ENCODE measurements at regions not wholly inside any gene's neighbourhood (a gene's known extent, or its start where the extent isn't known, plus 50 kb on each side); places are given as distances from the start of the nearest gene placed in this dataset.

- Histone ChIP-seq H3K4me1 (ENCODE audit: insufficient read depth, low read length) (no peaks in the 10 kb centered on the region), H3K4me3 (ENCODE audit: low read length) (no peak overlapping the region), H3K9ac (ENCODE audit: low read length) (no peak overlapping the region), H3F3A (ENCODE audit: low read length, unreplicated experiment) (no peaks in the 10 kb centered on the region), H4K20me1 (ENCODE audit: low read length) (no peaks in the 10 kb centered on the region), H3K36me3 (ENCODE audit: low read depth, low read length) (no peaks in the 10 kb centered on the region), H3K79me2 (ENCODE audit: low read length) (no peaks in the 10 kb centered on the region), H3K9me3 (ENCODE audit: low read length) (no peaks in the 10 kb centered on the region), H3K27ac (ENCODE audit: low read length) (no peak overlapping the region), H3K4me2 (ENCODE audit: low read length) (no peak overlapping the region), H2AFZ (ENCODE audit: low read length) (no peak overlapping the region), H3K9me2 (replicated peaks; ENCODE audit: low read length) (no peaks in the 10 kb centered on the region), H3K27me3 (ENCODE audit: low read length) (no peaks in the 10 kb centered on the region)
- DNase-seq: no peak
- no peak for TF ChIP-seq EZH2phosphoT487 (IDR thresholded peaks at IDR 0.05; ENCODE audit: borderline replicate concordance, low read length)
- TF ChIP-seq EZH2 (IDR thresholded peaks at IDR 0.05; ENCODE audit: low read length, unreplicated experiment): no peak
- TF ChIP-seq, protein P1, sequence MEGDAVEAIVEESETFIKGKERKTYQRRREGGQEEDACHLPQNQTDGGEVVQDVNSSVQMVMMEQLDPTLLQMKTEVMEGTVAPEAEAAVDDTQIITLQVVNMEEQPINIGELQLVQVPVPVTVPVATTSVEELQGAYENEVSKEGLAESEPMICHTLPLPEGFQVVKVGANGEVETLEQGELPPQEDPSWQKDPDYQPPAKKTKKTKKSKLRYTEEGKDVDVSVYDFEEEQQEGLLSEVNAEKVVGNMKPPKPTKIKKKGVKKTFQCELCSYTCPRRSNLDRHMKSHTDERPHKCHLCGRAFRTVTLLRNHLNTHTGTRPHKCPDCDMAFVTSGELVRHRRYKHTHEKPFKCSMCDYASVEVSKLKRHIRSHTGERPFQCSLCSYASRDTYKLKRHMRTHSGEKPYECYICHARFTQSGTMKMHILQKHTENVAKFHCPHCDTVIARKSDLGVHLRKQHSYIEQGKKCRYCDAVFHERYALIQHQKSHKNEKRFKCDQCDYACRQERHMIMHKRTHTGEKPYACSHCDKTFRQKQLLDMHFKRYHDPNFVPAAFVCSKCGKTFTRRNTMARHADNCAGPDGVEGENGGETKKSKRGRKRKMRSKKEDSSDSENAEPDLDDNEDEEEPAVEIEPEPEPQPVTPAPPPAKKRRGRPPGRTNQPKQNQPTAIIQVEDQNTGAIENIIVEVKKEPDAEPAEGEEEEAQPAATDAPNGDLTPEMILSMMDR (conservative IDR thresholded peaks at IDR 0.05; ENCODE audit: low read depth, low read length): no peak
- ATAC-seq: no peak
- no TSS peak for BruUV-seq (replicated peaks)
- ChIA-PET CTCF (no interaction called here), POLR2A (ENCODE audit: unreplicated experiment) (no interaction called here)
- intact Hi-C loops (cut with micrococcal nuclease): no loop called here
Observed at GRCh38 chr10:128851726-128852125, 615.3 kb upstream of the MGMT start.

GRCh38 chr10:128852449-128852848 is 614.6 kb upstream of the MGMT start:
- no peak for ATAC-seq
- TF ChIP-seq EZH2 (IDR thresholded peaks at IDR 0.05; ENCODE audit: low read length, unreplicated experiment) (no peak), EZH2phosphoT487 (IDR thresholded peaks at IDR 0.05; ENCODE audit: borderline replicate concordance, low read length) (no peak)
- TF ChIP-seq, protein P1 (conservative IDR thresholded peaks at IDR 0.05; ENCODE audit: low read depth, low read length): no peak
- CTCF ChIA-PET: no interaction called here

DNA sequence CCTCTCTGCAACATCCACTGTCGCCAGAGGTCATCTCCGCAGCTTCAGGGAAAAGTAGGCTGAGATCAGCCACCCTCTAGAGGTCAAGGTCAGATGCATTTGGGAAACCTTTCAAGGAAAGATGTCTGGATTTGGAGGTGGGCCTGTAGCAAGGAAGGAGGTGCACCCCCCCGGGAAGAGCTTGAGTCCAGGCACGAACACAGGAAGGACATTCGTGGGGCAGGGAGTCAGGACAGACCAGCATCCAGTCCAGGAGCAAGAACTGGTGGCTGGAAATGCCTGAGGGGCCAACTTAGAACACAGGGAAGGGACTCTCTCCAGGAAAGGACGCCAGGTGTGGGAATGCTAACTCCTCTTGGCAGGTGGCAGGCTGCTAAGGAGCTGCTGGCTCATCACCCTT is 614.1 kb upstream of the MGMT start:
- H3K9ac ChIP-seq (ENCODE audit: low read length): no peak overlapping the region
- intact Hi-C loops (cut with micrococcal nuclease): no loop called here
- no peak overlapping the region for H2AFZ ChIP-seq (ENCODE audit: low read length)
- no peaks in the 10 kb centered on the region for H3K27me3 ChIP-seq (ENCODE audit: low read length)
- BruUV-seq (replicated peaks): no TSS peak
- H3F3A ChIP-seq (ENCODE audit: low read length, unreplicated experiment): no peaks in the 10 kb centered on the region
- CTCF ChIA-PET: no interaction called here
- H3K79me2 ChIP-seq (ENCODE audit: low read length): no peaks in the 10 kb centered on the region
- H3K4me2 ChIP-seq (ENCODE audit: low read length): no peak overlapping the region
- no peaks in the 10 kb centered on the region for H4K20me1 ChIP-seq (ENCODE audit: low read length)
- H3K36me3 ChIP-seq (ENCODE audit: low read depth, low read length): no peaks in the 10 kb centered on the region
- DNase-seq (no peak), ATAC-seq (no peak)
- POLR2A ChIA-PET (ENCODE audit: unreplicated experiment): no interaction called here
- TF ChIP-seq EZH2phosphoT487 (IDR thresholded peaks at IDR 0.05; ENCODE audit: borderline replicate concordance, low read length): no peak
- TF ChIP-seq, protein P1 (conservative IDR thresholded peaks at IDR 0.05; ENCODE audit: low read depth, low read length): no peak
- no peak for TF ChIP-seq EZH2 (IDR thresholded peaks at IDR 0.05; ENCODE audit: low read length, unreplicated experiment)
- H3K4me1 ChIP-seq (ENCODE audit: insufficient read depth, low read length): no peaks in the 10 kb centered on the region
- no peak overlapping the region for H3K27ac ChIP-seq (ENCODE audit: low read length)
- H3K9me3 ChIP-seq (ENCODE audit: low read length): no peaks in the 10 kb centered on the region
- H3K9me2 ChIP-seq (replicated peaks; ENCODE audit: low read length): no peaks in the 10 kb centered on the region
- H3K4me3 ChIP-seq (ENCODE audit: low read length): no peak overlapping the region

More at GRCh38 chr10:128852449-128852848, 614.6 kb upstream of the MGMT start:
- Histone ChIP-seq H2AFZ (ENCODE audit: low read length) (no peak overlapping the region), H3K4me3 (ENCODE audit: low read length) (no peak overlapping the region), H4K20me1 (ENCODE audit: low read length) (no peaks in the 10 kb centered on the region), H3K79me2 (ENCODE audit: low read length) (no peaks in the 10 kb centered on the region), H3F3A (ENCODE audit: low read length, unreplicated experiment) (no peaks in the 10 kb centered on the region), H3K4me1 (ENCODE audit: insufficient read depth, low read length) (no peaks in the 10 kb centered on the region), H3K9ac (ENCODE audit: low read length) (no peak overlapping the region), H3K27ac (ENCODE audit: low read length) (no peak overlapping the region), H3K27me3 (ENCODE audit: low read length) (no peaks in the 10 kb centered on the region), H3K9me3 (ENCODE audit: low read length) (no peaks in the 10 kb centered on the region), H3K4me2 (ENCODE audit: low read length) (no peak overlapping the region), H3K9me2 (replicated peaks; ENCODE audit: low read length) (no peaks in the 10 kb centered on the region), H3K36me3 (ENCODE audit: low read depth, low read length) (no peaks in the 10 kb centered on the region)
- intact Hi-C loops (cut with micrococcal nuclease): no loop called here
- POLR2A ChIA-PET (ENCODE audit: unreplicated experiment): no interaction called here
- DNase-seq: no peak
- no TSS peak for BruUV-seq (replicated peaks)

Measured in PC-3 (cell line).